ENCODE measurements at regions not wholly inside any gene's neighbourhood (a gene's known extent, or its start where the extent isn't known, plus 50 kb on each side); places are given as distances from the start of the nearest gene placed in this dataset.
"Not testable (repeated sequence)": the region's sequence is repeated elsewhere in the genome, so short reads cannot be mapped to it uniquely, and the experiment has no call there.

- H3K4me1 Mint-ChIP-seq, result no peaks in the 10 kb centered on the region
- H3K36me3 Mint-ChIP-seq, result no peaks in the 10 kb centered on the region
- no peaks in the 10 kb centered on the region for H3K9me3 Mint-ChIP-seq
- no peak for ATAC-seq
- H3K27ac Mint-ChIP-seq, result no peak overlapping the region
- no peak overlapping the region for H3K4me3 Mint-ChIP-seq
- no peaks in the 10 kb centered on the region for H3K27me3 Mint-ChIP-seq
These were observed 125.1 kb downstream of the NPIPB5 start for GRCh38 chr16:22635801-22636200.

GRCh38 chr16:22638393-22639206, 127.9 kb downstream of the NPIPB5 start:
- Mint-ChIP-seq H3K4me1 (no peaks in the 10 kb centered on the region), H3K4me3 (no peak overlapping the region), H3K9me3 (no peaks in the 10 kb centered on the region), H3K27me3 (no peaks in the 10 kb centered on the region), H3K27ac (no peak overlapping the region), H3K36me3 (no peaks in the 10 kb centered on the region)
- no peak for ATAC-seq

GRCh38 chr16:22641131-22641628, 130.5 kb downstream of the NPIPB5 start:
- H3K27me3 Mint-ChIP-seq, result no peaks in the 10 kb centered on the region
- ATAC-seq, result no peak
- H3K4me3 Mint-ChIP-seq, result no peak overlapping the region
- no peaks in the 10 kb centered on the region for H3K4me1 Mint-ChIP-seq
- no peaks in the 10 kb centered on the region for H3K36me3 Mint-ChIP-seq
- no peaks in the 10 kb centered on the region for H3K9me3 Mint-ChIP-seq
- H3K27ac Mint-ChIP-seq, result no peak overlapping the region

- Mint-ChIP-seq H3K4me3 (no peak overlapping the region), H3K9me3 (no peaks in the 10 kb centered on the region), H3K36me3 (no peaks in the 10 kb centered on the region), H3K27me3 (no peaks in the 10 kb centered on the region), H3K4me1 (no peaks in the 10 kb centered on the region), H3K27ac (no peak overlapping the region)
- ATAC-seq, result no peak
These were observed 131.9 kb downstream of the NPIPB5 start for GRCh38 chr16:22642416-22643088.

- not testable (repeated sequence) for ATAC-seq, H3K9me3 Mint-ChIP-seq, H3K4me1 Mint-ChIP-seq, H3K27ac Mint-ChIP-seq, H3K27me3 Mint-ChIP-seq, H3K36me3 Mint-ChIP-seq, H3K4me3 Mint-ChIP-seq
These were observed 132.5 kb downstream of the NPIPB5 start for GRCh38 chr16:22643203-22643602.

- no peaks in the 10 kb centered on the region for H3K4me1 Mint-ChIP-seq
- H3K4me3 Mint-ChIP-seq, result no peak overlapping the region
- no peaks in the 10 kb centered on the region for H3K9me3 Mint-ChIP-seq
- H3K36me3 Mint-ChIP-seq, result no peaks in the 10 kb centered on the region
- no peak for ATAC-seq
- no peaks in the 10 kb centered on the region for H3K27me3 Mint-ChIP-seq
- H3K27ac Mint-ChIP-seq, result no peak overlapping the region
These were observed 133.2 kb downstream of the NPIPB5 start for GRCh38 chr16:22643886-22644285.

- no peak for ATAC-seq
- Mint-ChIP-seq H3K27me3 (no peaks in the 10 kb centered on the region), H3K4me1 (no peaks in the 10 kb centered on the region), H3K4me3 (no peak overlapping the region), H3K27ac (no peak overlapping the region), H3K36me3 (no peaks in the 10 kb centered on the region), H3K9me3 (no peaks in the 10 kb centered on the region)
These were observed 135.2 kb downstream of the NPIPB5 start for GRCh38 chr16:22645868-22646267.

DNA sequence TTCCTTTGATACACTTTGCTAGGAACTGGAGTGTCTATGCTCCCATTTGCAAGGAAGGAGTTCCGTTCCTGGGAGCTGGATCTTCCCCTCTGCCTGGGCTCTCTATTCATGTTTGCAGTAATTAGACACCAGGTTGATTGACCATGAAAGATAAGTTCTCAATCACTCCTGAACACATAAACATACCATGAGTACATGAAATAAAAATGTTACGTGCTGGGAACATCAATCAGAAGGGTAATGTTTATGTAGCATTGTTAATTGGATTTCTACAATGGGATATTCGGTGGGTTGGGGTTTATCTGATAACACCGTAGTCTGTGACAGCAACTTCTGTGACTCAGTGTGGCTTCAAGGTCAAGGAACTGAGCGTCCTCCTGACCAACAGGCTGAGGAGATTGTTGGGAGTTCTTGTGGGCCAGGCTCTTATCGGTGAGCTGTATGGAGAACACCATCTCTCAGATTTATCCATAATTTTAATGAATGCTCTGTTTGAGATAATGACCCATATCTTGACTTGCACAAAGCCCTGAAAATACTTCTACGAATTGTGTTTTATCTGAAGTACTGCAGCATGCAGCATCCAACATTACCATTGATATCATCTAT, 136.4 kb downstream of the NPIPB5 start:
- Mint-ChIP-seq H3K27ac (no peak overlapping the region), H3K4me3 (no peak overlapping the region), H3K9me3 (no peaks in the 10 kb centered on the region), H3K36me3 (no peaks in the 10 kb centered on the region), H3K4me1 (no peaks in the 10 kb centered on the region), H3K27me3 (no peaks in the 10 kb centered on the region)
- ATAC-seq, result no peak

- H3K27ac Mint-ChIP-seq, result no peak overlapping the region
- H3K4me1 Mint-ChIP-seq, result no peaks in the 10 kb centered on the region
- peaks cover 4% of the 10 kb centered on the region for H3K27me3 Mint-ChIP-seq
- no peaks in the 10 kb centered on the region for H3K9me3 Mint-ChIP-seq
- H3K4me3 Mint-ChIP-seq, result no peak overlapping the region
- ATAC-seq, result no peak
- H3K36me3 Mint-ChIP-seq, result no peaks in the 10 kb centered on the region
These were observed 137.4 kb downstream of the NPIPB5 start for GRCh38 chr16:22648141-22648540.

GRCh38 chr16:22648941-22649340, 138.2 kb downstream of the NPIPB5 start:
- ATAC-seq, result peak; percentile 22
- no peaks in the 10 kb centered on the region for H3K36me3 Mint-ChIP-seq
- H3K27ac Mint-ChIP-seq, result no peak overlapping the region
- no peak overlapping the region for H3K4me3 Mint-ChIP-seq
- no peaks in the 10 kb centered on the region for H3K9me3 Mint-ChIP-seq
- peaks cover 12% of the 10 kb centered on the region for H3K27me3 Mint-ChIP-seq
- H3K4me1 Mint-ChIP-seq, result no peaks in the 10 kb centered on the region

DNA sequence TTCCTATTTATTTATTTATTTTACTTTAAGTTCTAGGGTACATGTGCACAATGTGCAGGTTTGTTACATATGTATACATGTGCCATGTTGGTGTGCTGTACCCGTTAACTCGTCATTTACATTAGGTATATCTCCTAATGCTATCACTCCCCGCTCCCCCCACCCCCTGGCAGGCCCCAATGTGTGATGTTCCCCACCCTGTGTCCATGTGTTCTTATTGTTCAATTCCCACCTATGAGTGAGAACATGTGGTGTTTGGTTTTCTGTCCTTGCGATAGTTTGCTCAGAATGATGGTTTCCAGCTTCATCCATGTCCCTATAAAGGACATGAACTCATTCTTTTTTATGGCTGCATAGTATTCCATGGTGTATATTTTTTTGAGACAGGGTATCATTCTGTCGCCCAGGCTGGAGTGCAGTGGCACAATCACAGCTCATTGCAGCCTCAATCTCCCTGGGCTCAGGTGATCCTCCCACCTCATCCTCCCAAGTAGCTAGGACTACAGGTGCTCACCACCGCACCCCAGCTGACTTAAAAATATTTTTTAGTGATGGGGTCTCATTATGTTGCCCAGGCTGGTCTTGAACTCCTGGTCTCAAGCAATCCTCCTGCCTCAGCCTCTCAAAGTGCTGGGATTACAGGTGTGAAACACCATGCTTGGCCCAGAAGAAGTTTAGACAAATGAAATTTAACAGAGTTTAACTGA, 140.6 kb downstream of the NPIPB5 start:
- H3K27me3 Mint-ChIP-seq, result peaks cover 35% of the 10 kb centered on the region
- H3K27ac Mint-ChIP-seq, H3K4me1 Mint-ChIP-seq, H3K36me3 Mint-ChIP-seq, H3K4me3 Mint-ChIP-seq, H3K9me3 Mint-ChIP-seq, ATAC-seq: not testable (repeated sequence)

- Mint-ChIP-seq H3K4me3 (no peak overlapping the region), H3K36me3 (no peaks in the 10 kb centered on the region), H3K27me3 (peaks cover 38% of the 10 kb centered on the region), H3K9me3 (no peaks in the 10 kb centered on the region), H3K4me1 (no peaks in the 10 kb centered on the region), H3K27ac (no peak overlapping the region)
- no peak for ATAC-seq
These were observed 141.8 kb downstream of the NPIPB5 start for GRCh38 chr16:22652463-22652845.

GRCh38 chr16:22653876-22654275, 143.2 kb downstream of the NPIPB5 start:
- peaks cover 38% of the 10 kb centered on the region for H3K27me3 Mint-ChIP-seq
- no peaks in the 10 kb centered on the region for H3K4me1 Mint-ChIP-seq
- no peak overlapping the region for H3K27ac Mint-ChIP-seq
- H3K4me3 Mint-ChIP-seq, result no peak overlapping the region
- ATAC-seq, result no peak
- H3K9me3 Mint-ChIP-seq, result no peaks in the 10 kb centered on the region
- H3K36me3 Mint-ChIP-seq, result no peaks in the 10 kb centered on the region

DNA sequence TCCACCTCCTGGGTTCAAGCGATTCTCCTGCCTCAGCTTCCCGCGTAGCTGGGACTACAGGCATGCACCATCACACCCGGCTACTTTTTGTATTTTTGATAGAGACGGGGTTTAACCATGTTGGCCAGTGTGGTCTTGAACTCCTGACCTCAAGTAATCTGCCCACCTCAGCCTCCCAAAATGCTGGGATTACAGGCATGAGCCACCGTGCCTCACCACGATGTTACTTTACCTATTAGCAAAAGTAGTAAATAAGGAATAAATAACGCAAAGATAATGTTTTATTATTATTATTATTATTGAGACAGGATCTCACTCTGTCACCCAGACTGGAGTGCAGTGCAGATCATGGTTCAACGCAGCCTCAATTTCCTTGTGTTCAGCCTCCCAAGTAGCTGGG, 145.9 kb downstream of the NPIPB5 start:
- H3K36me3 Mint-ChIP-seq, ATAC-seq, H3K27ac Mint-ChIP-seq, H3K4me3 Mint-ChIP-seq, H3K4me1 Mint-ChIP-seq, H3K9me3 Mint-ChIP-seq: not testable (repeated sequence)
- H3K27me3 Mint-ChIP-seq, result peaks cover 38% of the 10 kb centered on the region

- Mint-ChIP-seq H3K4me3 (no peak overlapping the region), H3K27ac (no peak overlapping the region), H3K4me1 (no peaks in the 10 kb centered on the region), H3K36me3 (no peaks in the 10 kb centered on the region), H3K27me3 (peaks cover 16% of the 10 kb centered on the region), H3K9me3 (no peaks in the 10 kb centered on the region)
- no peak for ATAC-seq
These were observed 149.2 kb downstream of the NPIPB5 start for GRCh38 chr16:22659933-22660332.
